ENCODE measurements at regions not wholly inside any gene's neighbourhood (a gene's known extent, or its start where the extent isn't known, plus 50 kb on each side); places are given as distances from the start of the nearest gene placed in this dataset.

GRCh38 chr13:90331974-90332373 lies 1015.5 kb upstream of the MIR17HG start:
- Histone ChIP-seq H3K27ac (ENCODE audit: low read depth, low read length) (no peak overlapping the region), H3K79me2 (ENCODE audit: insufficient read depth, low read length) (no peaks in the 10 kb centered on the region), H2AFZ (ENCODE audit: low read depth, low read length, poor library complexity, severe bottlenecking) (no peak overlapping the region), H3K4me1 (ENCODE audit: control insufficient read depth in 1 of 2, insufficient read depth in 2 of 2, low read length in 2 of 2) (no peaks in the 10 kb centered on the region), H3K9me3 (ENCODE audit: control insufficient read depth in 1 of 2, insufficient read depth in 1 of 2, low read depth in 1 of 2, low read length in 2 of 2) (peaks cover 0 to 5% of the 10 kb centered on the region in 2 experiments; a peak in 1 of 4 replicates), H3K9ac (ENCODE audit: low read length) (no peak overlapping the region), H3K4me2 (ENCODE audit: low read length) (no peak overlapping the region), H3K27me3 (ENCODE audit: insufficient read depth, low read length) (no peaks in the 10 kb centered on the region), H3K4me3 (replicated peaks in 1 of 2; ENCODE audit: low read depth in 1 of 2, low read length in 2 of 2) (no peak overlapping the region), H3K9me2 (ENCODE audit: insufficient read depth) (no peaks in the 10 kb centered on the region), H3K36me3 (ENCODE audit: control insufficient read depth in 1 of 2, insufficient read depth in 2 of 2, low read length in 2 of 2) (no peaks in the 10 kb centered on the region), H4K20me1 (ENCODE audit: insufficient read depth) (no peaks in the 10 kb centered on the region)
- ChIA-PET POLR2A (no interaction called here), CTCF (no interaction called here), RAD21 (ENCODE audit: low non-redundant PET in 1 of 2, low total read pairs in 2 of 2, uncharacterized antibody in 2 of 2, unreplicated experiment in 2 of 2) (no interaction called here)
- DNase-seq (ENCODE audit: low read depth, low spot score) (no peak), ATAC-seq (no peak)
- no TSS peak for BruUV-seq (replicated peaks)
- TF ChIP-seq JUND (IDR thresholded peaks at IDR 0.05) (no peak), TCF7L2 (IDR thresholded peaks at IDR 0.05; ENCODE audit: borderline replicate concordance, extremely low read depth, insufficient read depth, insufficient read length) (no peak), RAD21 (IDR thresholded peaks at IDR 0.05; ENCODE audit: low read depth) (no peak), YY1 (IDR thresholded peaks at IDR 0.05; ENCODE audit: extremely low read depth, insufficient replicate concordance, low read depth, low read length) (no peak), CBX3 (IDR thresholded peaks at IDR 0.05; ENCODE audit: low read depth) (no peak), POLR2A (IDR thresholded peaks at IDR 0.05; ENCODE audit: borderline replicate concordance, extremely low read depth, insufficient read depth, insufficient read length) (no peak), ZFX (IDR thresholded peaks at IDR 0.05) (no peak), ZBTB33 (IDR thresholded peaks at IDR 0.05; ENCODE audit: extremely low read depth, insufficient replicate concordance, low read length) (no peak), REST (IDR thresholded peaks at IDR 0.05; ENCODE audit: low read depth) (no peak), EGR1 (IDR thresholded peaks at IDR 0.05; ENCODE audit: low read depth) (no peak), CEBPB (IDR thresholded peaks at IDR 0.05; ENCODE audit: low read depth) (no peak)
- TF ChIP-seq, protein P1, sequence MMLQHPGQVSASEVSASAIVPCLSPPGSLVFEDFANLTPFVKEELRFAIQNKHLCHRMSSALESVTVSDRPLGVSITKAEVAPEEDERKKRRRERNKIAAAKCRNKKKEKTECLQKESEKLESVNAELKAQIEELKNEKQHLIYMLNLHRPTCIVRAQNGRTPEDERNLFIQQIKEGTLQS (IDR thresholded peaks at IDR 0.05) = no peak
- intact Hi-C loops (cut with micrococcal nuclease) = no loop called here

Data from HCT116 (cell line).